GM23338 (cell line): ENCODE measurements at regions not wholly inside any gene's neighbourhood (a gene's known extent, or its start where the extent isn't known, plus 50 kb on each side); places are given as distances from the start of the nearest gene placed in this dataset.

Source experiments
- ATAC-seq: fragments of 200-7000 bp; cut with Tn5 transposase; 3 replicates; pipeline ENCODE4 v1.9.1; 2020
- DNase-seq: peaks from one replicate; pipeline ENCODE4 v3.0.0-alpha.2; 2015; ENCODE audit warnings: low spot score
- H2AFZ ChIP-seq: fragments of 200-600 bp; sonication (generic); 2 replicates; pipeline ENCODE4 v1.8.0; 2016; ENCODE audit warnings: antibody characterized with exemption, mild to moderate bottlenecking, moderate library complexity
- H3F3A ChIP-seq: fragments of 200-600 bp; sonication (generic); replicated peaks from 2 replicates; pipeline ENCODE4 v1.8.0; 2017; ENCODE audit warnings: antibody characterized with exemption, mixed run types, low read depth
- H3K27ac ChIP-seq: fragments of 200-600 bp; sonication (generic); 2 replicates; pipeline ENCODE4 v1.6.1; 2016; ENCODE audit warnings: low read depth
- H3K27me3 ChIP-seq: fragments of 200-600 bp; sonication (generic); 2 replicates; pipeline ENCODE4 v1.8.0; 2016; ENCODE audit warnings: mild to moderate bottlenecking, mixed run types, moderate library complexity; ENCODE audit not compliant: insufficient read depth
- H3K36me3 ChIP-seq: fragments of 200-600 bp; sonication (generic); 2 replicates; pipeline ENCODE4 v1.8.0; 2016; ENCODE audit warnings: mild to moderate bottlenecking; ENCODE audit not compliant: insufficient read depth
- H3K4me1 ChIP-seq: fragments of 200-600 bp; sonication (generic); 2 replicates; pipeline ENCODE4 v1.8.0; 2016; ENCODE audit warnings: mild to moderate bottlenecking, moderate library complexity; ENCODE audit not compliant: insufficient read depth
- H3K4me2 ChIP-seq: fragments of 200-600 bp; sonication (generic); 2 replicates; pipeline ENCODE4 v1.7.1; 2017; ENCODE audit warnings: mixed run types
- H3K4me3 ChIP-seq: fragments of 200-600 bp; sonication (generic); 2 replicates; pipeline ENCODE4 v1.6.1; 2016; ENCODE audit warnings: mixed run types
- H3K79me2 ChIP-seq: fragments of 200-600 bp; sonication (generic); replicated peaks from 2 replicates; pipeline ENCODE4 v1.8.0; 2017; ENCODE audit warnings: mild to moderate bottlenecking; ENCODE audit not compliant: insufficient read depth
- H3K9me2 ChIP-seq: fragments of 200-600 bp; sonication (generic); 2 replicates; pipeline ENCODE4 v1.8.0; 2017; ENCODE audit not compliant: insufficient read depth
- H4K20me1 ChIP-seq: fragments of 200-600 bp; sonication (generic); replicated peaks from 2 replicates; pipeline ENCODE4 v1.8.0; 2017; ENCODE audit warnings: mild to moderate bottlenecking; ENCODE audit not compliant: insufficient read depth
- H3K27ac Mint-ChIP-seq: 2 replicates; pipeline ENCODE4 v1.8.0; 2020; ENCODE audit warnings: inconsistent platforms, mild to moderate bottlenecking, moderate library complexity, mixed read lengths
- H3K27me3 Mint-ChIP-seq: 3 replicates; pipeline ENCODE4 v1.8.0; 2022; ENCODE audit warnings: low read depth, mild to moderate bottlenecking, moderate library complexity, mixed read lengths, inconsistent platforms; ENCODE audit not compliant: insufficient read depth, poor library complexity
- H3K36me3 Mint-ChIP-seq: 3 replicates; pipeline ENCODE4 v1.8.0; 2021; ENCODE audit warnings: low read depth, mild to moderate bottlenecking, inconsistent platforms, moderate library complexity, mixed read lengths
- H3K4me1 Mint-ChIP-seq: 3 replicates; pipeline ENCODE4 v1.8.0; 2020; ENCODE audit warnings: mild to moderate bottlenecking, inconsistent platforms, mixed read lengths
- H3K4me3 Mint-ChIP-seq: 3 replicates; pipeline ENCODE4 v1.8.0; 2021; ENCODE audit warnings: moderate library complexity, mild to moderate bottlenecking, inconsistent platforms, mixed read lengths
- H3K9me3 Mint-ChIP-seq: 3 replicates; pipeline ENCODE4 v1.8.0; 2020; ENCODE audit warnings: moderate library complexity, mild to moderate bottlenecking, inconsistent platforms, mixed read lengths
- CREB1 ChIP-seq: fragments of 250-450 bp; sonication (Bioruptor Pico); IDR thresholded peaks from 2 replicates; pipeline ENCODE4 v1.5.0; 2020; ENCODE audit warnings: low read depth, mild to moderate bottlenecking, moderate library complexity
- EZH2 ChIP-seq: fragments of 200-600 bp; sonication (generic); IDR thresholded peaks from one replicate; pipeline ENCODE4 v1.8.0; 2017; ENCODE audit warnings: antibody characterized with exemption, mild to moderate bottlenecking, low read depth; ENCODE audit not compliant: unreplicated experiment
- NANOG ChIP-seq: IDR thresholded peaks from 2 replicates; pipeline ENCODE4 v1.6.1; 2016; ENCODE audit warnings: antibody characterized with exemption, borderline replicate concordance
- POLR2AphosphoS5 ChIP-seq: IDR thresholded peaks from 2 replicates; pipeline ENCODE4 v1.6.1; 2016; ENCODE audit warnings: antibody characterized with exemption, low read depth
- ZNF114 ChIP-seq: fragments of 250-450 bp; sonication (Bioruptor Pico); IDR thresholded peaks from 2 replicates; pipeline ENCODE4 v1.5.0; 2020; ENCODE audit warnings: mild to moderate bottlenecking, moderate library complexity
- ZNF331 ChIP-seq: fragments of 250-450 bp; sonication (Bioruptor Pico); IDR thresholded peaks from 2 replicates; pipeline ENCODE4 v1.5.0; 2020; ENCODE audit warnings: low read depth, mild to moderate bottlenecking, moderate library complexity
- TF ChIP-seq, protein P1 (sequence below): fragments of 250-450 bp; sonication (Bioruptor Pico); IDR thresholded peaks from 2 replicates; pipeline ENCODE4 v1.5.0; 2020; ENCODE audit warnings: mild to moderate bottlenecking, moderate library complexity
- TF ChIP-seq, protein P2 (sequence below): IDR thresholded peaks from 2 replicates; pipeline ENCODE4 v1.6.1; 2016; ENCODE audit warnings: antibody characterized with exemption
- TF ChIP-seq, protein P3 (sequence below), 2 experiments: fragments of 200-600 bp in 1 of 2; sonication (generic) in 1 of 2; conservative IDR thresholded peaks; 2 replicates each; pipeline versions ENCODE4 v1.5.1 to v1.6.1; 2016 to 2017; ENCODE audit warnings: antibody characterized with exemption in 2 of 2, low read depth in 2 of 2, mild to moderate bottlenecking in 2 of 2, moderate library complexity in 1 of 2

DNA sequence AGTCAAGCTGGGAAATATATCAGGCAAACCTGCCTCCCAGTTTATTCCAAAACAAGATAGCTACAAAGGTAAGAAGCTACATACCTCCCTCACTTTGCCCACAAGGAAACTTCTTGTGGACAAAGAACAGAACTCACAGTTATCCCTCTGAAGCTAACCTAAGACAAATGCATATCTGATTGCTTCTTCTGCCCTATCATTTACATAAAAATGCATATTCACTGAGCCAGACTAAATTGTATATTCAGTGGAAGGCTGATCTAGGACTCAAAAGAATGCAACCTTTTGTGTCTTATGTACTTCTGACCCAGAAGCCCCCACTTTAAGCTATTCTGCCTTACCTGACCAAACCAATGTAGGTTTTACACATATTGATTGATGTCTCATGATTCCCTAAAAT lies 276.8 kb downstream of the HTR1A start (continued):
- no peak for TF ChIP-seq EZH2
- TF ChIP-seq, protein P1, sequence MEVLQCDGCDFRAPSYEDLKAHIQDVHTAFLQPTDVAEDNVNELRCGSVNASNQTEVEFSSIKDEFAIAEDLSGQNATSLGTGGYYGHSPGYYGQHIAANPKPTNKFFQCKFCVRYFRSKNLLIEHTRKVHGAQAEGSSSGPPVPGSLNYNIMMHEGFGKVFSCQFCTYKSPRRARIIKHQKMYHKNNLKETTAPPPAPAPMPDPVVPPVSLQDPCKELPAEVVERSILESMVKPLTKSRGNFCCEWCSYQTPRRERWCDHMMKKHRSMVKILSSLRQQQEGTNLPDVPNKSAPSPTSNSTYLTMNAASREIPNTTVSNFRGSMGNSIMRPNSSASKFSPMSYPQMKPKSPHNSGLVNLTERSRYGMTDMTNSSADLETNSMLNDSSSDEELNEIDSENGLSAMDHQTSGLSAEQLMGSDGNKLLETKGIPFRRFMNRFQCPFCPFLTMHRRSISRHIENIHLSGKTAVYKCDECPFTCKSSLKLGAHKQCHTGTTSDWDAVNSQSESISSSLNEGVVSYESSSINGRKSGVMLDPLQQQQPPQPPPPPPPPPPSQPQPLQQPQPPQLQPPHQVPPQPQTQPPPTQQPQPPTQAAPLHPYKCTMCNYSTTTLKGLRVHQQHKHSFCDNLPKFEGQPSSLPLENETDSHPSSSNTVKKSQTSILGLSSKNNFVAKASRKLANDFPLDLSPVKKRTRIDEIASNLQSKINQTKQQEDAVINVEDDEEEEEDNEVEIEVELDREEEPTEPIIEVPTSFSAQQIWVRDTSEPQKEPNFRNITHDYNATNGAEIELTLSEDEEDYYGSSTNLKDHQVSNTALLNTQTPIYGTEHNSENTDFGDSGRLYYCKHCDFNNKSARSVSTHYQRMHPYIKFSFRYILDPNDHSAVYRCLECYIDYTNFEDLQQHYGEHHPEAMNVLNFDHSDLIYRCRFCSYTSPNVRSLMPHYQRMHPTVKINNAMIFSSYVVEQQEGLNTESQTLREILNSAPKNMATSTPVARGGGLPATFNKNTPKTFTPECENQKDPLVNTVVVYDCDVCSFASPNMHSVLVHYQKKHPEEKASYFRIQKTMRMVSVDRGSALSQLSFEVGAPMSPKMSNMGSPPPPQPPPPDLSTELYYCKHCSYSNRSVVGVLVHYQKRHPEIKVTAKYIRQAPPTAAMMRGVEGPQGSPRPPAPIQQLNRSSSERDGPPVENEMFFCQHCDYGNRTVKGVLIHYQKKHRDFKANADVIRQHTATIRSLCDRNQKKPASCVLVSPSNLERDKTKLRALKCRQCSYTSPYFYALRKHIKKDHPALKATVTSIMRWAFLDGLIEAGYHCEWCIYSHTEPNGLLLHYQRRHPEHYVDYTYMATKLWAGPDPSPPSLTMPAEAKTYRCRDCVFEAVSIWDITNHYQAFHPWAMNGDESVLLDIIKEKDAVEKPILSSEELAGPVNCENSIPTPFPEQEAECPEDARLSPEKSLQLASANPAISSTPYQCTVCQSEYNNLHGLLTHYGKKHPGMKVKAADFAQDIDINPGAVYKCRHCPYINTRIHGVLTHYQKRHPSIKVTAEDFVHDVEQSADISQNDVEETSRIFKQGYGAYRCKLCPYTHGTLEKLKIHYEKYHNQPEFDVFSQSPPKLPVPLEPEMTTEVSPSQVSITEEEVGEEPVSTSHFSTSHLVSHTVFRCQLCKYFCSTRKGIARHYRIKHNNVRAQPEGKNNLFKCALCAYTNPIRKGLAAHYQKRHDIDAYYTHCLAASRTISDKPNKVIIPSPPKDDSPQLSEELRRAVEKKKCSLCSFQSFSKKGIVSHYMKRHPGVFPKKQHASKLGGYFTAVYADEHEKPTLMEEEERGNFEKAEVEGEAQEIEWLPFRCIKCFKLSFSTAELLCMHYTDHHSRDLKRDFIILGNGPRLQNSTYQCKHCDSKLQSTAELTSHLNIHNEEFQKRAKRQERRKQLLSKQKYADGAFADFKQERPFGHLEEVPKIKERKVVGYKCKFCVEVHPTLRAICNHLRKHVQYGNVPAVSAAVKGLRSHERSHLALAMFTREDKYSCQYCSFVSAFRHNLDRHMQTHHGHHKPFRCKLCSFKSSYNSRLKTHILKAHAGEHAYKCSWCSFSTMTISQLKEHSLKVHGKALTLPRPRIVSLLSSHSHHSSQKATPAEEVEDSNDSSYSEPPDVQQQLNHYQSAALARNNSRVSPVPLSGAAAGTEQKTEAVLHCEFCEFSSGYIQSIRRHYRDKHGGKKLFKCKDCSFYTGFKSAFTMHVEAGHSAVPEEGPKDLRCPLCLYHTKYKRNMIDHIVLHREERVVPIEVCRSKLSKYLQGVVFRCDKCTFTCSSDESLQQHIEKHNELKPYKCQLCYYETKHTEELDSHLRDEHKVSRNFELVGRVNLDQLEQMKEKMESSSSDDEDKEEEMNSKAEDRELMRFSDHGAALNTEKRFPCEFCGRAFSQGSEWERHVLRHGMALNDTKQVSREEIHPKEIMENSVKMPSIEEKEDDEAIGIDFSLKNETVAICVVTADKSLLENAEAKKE (CRISPR knock-in tag): no peak
- TF ChIP-seq, protein P2, sequence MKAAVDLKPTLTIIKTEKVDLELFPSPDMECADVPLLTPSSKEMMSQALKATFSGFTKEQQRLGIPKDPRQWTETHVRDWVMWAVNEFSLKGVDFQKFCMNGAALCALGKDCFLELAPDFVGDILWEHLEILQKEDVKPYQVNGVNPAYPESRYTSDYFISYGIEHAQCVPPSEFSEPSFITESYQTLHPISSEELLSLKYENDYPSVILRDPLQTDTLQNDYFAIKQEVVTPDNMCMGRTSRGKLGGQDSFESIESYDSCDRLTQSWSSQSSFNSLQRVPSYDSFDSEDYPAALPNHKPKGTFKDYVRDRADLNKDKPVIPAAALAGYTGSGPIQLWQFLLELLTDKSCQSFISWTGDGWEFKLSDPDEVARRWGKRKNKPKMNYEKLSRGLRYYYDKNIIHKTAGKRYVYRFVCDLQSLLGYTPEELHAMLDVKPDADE: no peak

DNA sequence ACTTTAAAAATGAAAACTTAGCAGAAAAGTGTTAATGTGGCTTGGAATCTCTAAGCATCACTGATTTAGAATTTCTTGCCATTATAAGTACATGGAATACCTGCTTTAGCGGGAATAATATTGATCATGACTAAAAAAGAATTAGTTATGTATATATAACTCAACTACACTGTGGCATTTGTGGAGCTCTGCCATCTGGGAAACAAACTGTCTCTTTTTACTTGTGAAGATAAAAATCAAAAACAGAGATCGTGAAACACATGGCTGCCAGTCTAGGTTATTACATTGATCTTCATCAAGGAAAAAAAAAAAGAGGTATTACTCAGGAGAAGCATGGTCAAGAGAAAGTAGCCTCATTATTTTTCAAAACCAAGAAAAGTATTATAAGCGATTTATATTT lies 287.4 kb downstream of the HTR1A start:
- Mint-ChIP-seq H3K4me3 (no peak overlapping the region), H3K4me1 (no peaks in the 10 kb centered on the region), H3K36me3 (no peaks in the 10 kb centered on the region), H3K9me3 (no peaks in the 10 kb centered on the region; the same call in 2 of the 3 replicates), H3K27me3 (no peaks in the 10 kb centered on the region), H3K27ac (no peak overlapping the region)
- H2AFZ ChIP-seq: no peak overlapping the region
- H3K4me2 ChIP-seq: no peak overlapping the region
- ATAC-seq (no peak), DNase-seq (no peak)
- H4K20me1 ChIP-seq: no peaks in the 10 kb centered on the region
- H3K27ac ChIP-seq: no peak overlapping the region
- no peak overlapping the region for H3K4me3 ChIP-seq
- no peaks in the 10 kb centered on the region; the same call in 1 of the 2 replicates for H3K9me2 ChIP-seq
- H3K79me2 ChIP-seq: no peaks in the 10 kb centered on the region
- no peaks in the 10 kb centered on the region for H3K36me3 ChIP-seq
- no peaks in the 10 kb centered on the region for H3K27me3 ChIP-seq
- H3F3A ChIP-seq: no peaks in the 10 kb centered on the region
- no peaks in the 10 kb centered on the region for H3K4me1 ChIP-seq
- TF ChIP-seq, protein P2: no peak
- TF ChIP-seq NANOG: no peak
- TF ChIP-seq, protein P3, sequence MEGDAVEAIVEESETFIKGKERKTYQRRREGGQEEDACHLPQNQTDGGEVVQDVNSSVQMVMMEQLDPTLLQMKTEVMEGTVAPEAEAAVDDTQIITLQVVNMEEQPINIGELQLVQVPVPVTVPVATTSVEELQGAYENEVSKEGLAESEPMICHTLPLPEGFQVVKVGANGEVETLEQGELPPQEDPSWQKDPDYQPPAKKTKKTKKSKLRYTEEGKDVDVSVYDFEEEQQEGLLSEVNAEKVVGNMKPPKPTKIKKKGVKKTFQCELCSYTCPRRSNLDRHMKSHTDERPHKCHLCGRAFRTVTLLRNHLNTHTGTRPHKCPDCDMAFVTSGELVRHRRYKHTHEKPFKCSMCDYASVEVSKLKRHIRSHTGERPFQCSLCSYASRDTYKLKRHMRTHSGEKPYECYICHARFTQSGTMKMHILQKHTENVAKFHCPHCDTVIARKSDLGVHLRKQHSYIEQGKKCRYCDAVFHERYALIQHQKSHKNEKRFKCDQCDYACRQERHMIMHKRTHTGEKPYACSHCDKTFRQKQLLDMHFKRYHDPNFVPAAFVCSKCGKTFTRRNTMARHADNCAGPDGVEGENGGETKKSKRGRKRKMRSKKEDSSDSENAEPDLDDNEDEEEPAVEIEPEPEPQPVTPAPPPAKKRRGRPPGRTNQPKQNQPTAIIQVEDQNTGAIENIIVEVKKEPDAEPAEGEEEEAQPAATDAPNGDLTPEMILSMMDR (conservative IDR thresholded peaks at IDR 0.05; ENCODE audit: low read depth in 2 of 2): no peak
- no peak for TF ChIP-seq CREB1
- TF ChIP-seq ZNF331: no peak
- no peak for TF ChIP-seq POLR2AphosphoS5
- TF ChIP-seq ZNF114 (CRISPR knock-in tag): no peak
